ENCODE measurements at regions not wholly inside any gene's neighbourhood (a gene's known extent, or its start where the extent isn't known, plus 50 kb on each side); places are given as distances from the start of the nearest gene placed in this dataset.

GRCh38 chr5:4766101-4766500 lies 374.0 kb upstream of the ADAMTS16 start:
- DNase-seq: no peak

DNA sequence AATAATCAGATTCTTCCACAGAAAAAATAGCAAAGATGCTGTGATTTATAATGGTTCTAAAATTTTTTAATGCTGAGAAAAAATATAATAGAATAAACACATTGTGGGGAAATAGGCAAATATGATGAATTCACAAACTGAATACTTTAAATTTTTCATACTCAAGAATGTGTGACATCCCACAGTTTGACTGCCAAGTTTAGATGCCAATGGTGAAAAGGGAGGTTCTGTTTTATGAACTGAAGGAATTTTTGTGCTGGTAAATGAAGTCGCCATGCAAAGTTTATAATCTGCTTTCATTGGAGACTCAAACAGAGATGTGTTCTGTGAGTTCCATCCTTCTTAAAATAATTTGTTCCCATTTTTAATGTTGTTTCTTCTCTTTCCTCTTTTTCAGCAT lies 367.5 kb upstream of the ADAMTS16 start:
- no peak for DNase-seq

- no peak for DNase-seq
Observed at GRCh38 chr5:4773827-4774317, 366.3 kb upstream of the ADAMTS16 start.

GRCh38 chr5:4777435-4777834 lies 362.7 kb upstream of the ADAMTS16 start:
- DNase-seq: no peak

GRCh38 chr5:4780633-4781032 lies 359.5 kb upstream of the ADAMTS16 start:
- DNase-seq: no peak

GRCh38 chr5:4781299-4781698 lies 358.8 kb upstream of the ADAMTS16 start:
- DNase-seq: no peak

DNA sequence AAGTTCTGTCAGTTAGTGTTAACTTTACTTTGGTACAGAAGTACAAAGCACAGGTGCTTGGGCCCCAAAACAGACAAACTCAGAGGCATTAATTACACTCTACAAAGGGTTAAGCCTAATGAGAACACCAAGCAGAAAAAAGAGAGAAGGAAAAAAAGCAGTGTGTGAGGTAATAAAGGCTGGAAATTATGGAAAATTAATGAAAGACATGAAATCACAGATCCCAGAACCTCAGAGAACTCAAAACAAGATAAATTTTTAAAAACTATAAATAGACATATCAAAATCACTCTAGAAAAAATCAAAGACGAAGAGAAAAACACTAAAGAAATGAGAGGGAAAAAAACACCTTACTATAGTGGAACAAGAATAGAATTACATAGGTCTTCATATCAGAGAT lies 354.2 kb upstream of the ADAMTS16 start:
- no peak for DNase-seq

DNA sequence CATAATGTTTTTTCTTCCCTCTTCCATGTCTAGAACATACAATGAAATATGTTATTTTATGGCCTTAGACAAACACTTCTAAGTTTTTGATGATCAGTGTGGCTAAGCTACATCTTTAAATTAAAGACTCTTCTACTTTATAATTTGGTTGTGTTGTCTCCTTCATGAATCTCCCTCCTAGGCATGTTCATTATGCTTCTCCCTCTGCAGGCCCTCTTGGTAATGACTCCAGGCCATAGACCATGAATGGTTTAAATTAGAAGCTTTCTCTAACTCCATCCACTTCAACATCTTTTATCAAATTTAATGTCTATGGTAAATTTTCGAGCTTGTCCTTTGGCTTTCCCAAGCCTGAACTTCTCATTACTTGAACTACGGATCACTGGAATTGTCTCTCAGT lies 342.7 kb upstream of the ADAMTS16 start:
- no peak for DNase-seq

- no peak for DNase-seq
Observed at GRCh38 chr5:4802044-4802443, 338.1 kb upstream of the ADAMTS16 start.

DNA sequence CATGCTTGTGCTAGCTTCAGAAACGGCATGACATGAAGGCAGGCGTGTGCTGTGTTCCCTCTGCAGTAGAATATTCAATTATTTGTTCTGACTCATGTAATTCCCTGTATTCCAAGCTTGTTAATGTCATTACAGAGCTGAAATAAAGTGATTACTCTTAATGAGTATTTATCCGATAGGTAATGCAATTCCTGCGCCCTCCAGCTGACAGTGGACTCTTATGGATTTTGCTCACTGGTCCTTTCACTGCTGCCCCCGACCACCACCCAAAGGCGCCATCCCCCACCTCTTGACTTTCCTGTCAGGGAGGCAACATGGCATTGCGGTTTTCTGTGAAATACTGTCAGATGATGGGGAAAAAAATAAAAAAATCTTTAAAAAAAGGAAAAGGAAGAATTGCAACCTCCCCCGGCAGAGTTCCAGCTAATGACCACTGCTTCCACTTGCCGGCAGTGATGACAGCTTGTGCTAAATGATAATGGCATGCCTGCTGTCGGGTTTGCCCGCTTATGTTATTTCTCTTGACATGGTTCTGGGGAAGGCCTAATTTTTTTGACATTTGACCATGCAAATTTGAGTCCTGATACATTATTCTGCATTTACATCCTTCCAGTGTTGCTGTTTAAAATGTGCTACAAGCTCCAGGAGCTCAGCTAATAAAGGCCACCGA lies 335.3 kb upstream of the ADAMTS16 start:
- no peak for DNase-seq

DNA sequence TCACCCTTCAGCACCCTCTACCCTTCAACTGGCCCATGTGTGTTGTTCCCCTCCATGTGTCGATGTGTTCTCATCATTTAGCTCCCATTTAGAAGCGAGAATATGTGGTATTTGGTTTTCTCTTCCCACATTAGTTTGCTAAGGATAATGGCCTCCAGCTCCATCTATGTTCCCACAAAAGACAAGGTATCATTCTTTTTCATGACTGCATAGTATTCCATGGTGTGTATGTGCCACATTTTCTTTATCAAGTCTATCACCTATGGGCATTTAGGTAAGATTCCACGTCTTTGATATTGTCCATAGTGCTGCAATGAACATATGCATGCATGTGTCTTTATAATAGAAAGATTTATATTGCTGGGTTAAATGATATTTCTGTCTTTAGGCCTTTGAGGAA lies 325.1 kb upstream of the ADAMTS16 start:
- no peak for DNase-seq

GRCh38 chr5:4817767-4818166 lies 322.4 kb upstream of the ADAMTS16 start:
- no peak for DNase-seq

DNA sequence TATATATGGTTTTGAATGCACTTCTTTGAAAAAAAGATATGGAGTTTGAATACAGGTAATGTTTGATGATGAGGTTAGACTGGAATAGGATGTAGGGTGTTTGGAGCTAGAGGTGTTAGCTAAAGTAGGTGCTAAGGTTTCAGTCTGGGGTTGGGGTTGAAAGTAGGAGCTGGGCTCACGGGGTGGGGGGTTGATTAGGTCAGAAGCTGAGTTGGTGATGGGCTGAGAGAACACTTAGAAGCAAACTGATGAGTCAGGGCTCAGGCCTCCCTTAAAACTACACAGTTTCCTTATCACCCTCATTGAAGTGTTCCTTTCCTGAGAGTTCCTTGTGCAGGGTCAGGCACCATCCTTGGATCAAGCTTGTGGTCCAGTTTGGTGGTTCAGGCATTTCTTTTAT lies 308.8 kb upstream of the ADAMTS16 start:
- DNase-seq: no peak

GRCh38 chr5:4832471-4832870 lies 307.7 kb upstream of the ADAMTS16 start:
- no peak for DNase-seq

GRCh38 chr5:4833104-4833738 lies 306.9 kb upstream of the ADAMTS16 start:
- DNase-seq: no peak

GRCh38 chr5:4837489-4838058 lies 302.6 kb upstream of the ADAMTS16 start:
- no peak for DNase-seq

GRCh38 chr5:4845221-4845620 lies 294.9 kb upstream of the ADAMTS16 start:
- DNase-seq: no peak

DNA sequence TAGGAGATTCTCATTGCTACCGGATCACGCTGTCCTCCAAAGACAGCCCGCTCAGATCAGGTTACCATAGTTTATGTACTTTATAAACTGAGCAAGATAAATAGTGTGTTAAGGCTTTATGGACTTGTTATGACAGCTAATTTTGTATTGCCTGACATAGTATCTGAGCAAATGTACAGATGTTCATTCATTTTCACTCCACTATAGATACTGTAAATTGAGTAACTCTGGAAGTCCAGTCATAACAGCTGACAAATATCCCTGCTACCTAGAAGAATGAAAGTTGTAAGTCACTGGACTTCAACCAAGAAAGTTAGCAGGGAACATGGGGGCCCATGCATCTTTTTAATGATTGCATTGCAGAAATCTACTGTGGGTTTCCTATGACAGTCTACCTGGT lies 292.4 kb upstream of the ADAMTS16 start:
- no peak for DNase-seq

- no peak for DNase-seq
Observed at GRCh38 chr5:4855036-4855435, 285.1 kb upstream of the ADAMTS16 start.

DNA sequence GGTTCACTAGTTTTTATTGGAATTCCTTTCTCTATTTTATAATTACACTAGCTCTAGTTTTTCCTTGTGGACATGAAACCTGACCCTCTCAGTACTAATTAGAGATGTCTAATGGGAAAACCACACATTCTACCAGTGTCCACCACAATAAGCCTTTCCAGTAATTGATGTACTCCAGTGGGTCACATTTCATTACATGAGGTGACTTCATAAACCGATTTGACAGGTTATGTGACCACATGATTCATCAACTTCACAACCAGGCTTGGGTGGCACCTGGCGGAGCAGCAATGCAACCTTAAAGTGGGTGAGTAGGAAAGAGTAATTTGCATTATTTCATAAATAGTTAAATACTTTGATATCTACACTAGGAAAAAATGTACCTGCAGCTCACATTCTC lies 284.2 kb upstream of the ADAMTS16 start:
- no peak for DNase-seq

- DNase-seq: no peak
Observed at GRCh38 chr5:4857761-4858160, 282.4 kb upstream of the ADAMTS16 start.

GRCh38 chr5:4859500-4860235 lies 280.5 kb upstream of the ADAMTS16 start:
- no peak for DNase-seq

DNA sequence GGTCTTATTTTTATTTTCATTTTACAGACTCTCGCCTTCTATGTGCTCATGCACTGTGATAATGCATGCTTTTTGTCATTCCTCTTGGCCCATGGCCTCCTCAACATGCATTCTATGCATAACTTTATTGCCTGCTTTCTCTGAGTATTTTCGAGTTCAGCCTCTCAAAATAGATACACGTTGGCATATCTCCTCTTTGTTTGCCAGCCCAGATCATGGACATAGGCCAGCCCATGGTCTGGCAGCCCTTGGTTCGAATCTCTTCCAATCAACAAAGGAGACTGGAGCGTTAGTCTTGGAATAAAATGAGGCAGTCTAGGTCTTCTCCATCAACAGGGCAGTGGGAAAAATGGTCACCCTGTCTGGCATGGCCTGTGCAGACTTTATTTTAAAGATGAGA lies 279.5 kb upstream of the ADAMTS16 start:
- no peak for DNase-seq

DNA sequence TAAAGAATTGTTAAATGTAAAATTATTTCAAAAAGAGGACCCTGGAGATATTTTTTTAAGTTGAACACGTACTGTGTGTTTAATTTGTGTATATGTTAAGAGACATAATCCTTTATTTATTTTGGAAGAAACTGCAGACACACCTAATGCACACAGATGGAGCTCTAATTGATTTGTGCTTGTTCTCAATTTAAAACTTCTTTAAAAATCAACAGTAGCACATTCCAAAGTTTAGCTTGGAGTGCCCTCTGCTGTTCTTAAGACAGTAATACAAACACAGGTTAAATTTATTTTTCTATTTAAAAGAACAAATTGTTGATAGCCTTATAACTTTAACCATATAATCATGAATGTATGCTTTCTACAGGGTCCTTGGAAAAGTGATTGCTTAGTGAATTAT lies 277.6 kb upstream of the ADAMTS16 start:
- DNase-seq: no peak

Data from activated naive CD4-positive, alpha-beta T cell treated with anti-CD3 and anti-CD28 coated beads, Interleukin-2, amount 50 U/mL, for 16 hours (primary cell).